ENCODE measurements at regions not wholly inside any gene's neighbourhood (a gene's known extent, or its start where the extent isn't known, plus 50 kb on each side); places are given as distances from the start of the nearest gene placed in this dataset.

- TF ChIP-seq, protein P1, sequence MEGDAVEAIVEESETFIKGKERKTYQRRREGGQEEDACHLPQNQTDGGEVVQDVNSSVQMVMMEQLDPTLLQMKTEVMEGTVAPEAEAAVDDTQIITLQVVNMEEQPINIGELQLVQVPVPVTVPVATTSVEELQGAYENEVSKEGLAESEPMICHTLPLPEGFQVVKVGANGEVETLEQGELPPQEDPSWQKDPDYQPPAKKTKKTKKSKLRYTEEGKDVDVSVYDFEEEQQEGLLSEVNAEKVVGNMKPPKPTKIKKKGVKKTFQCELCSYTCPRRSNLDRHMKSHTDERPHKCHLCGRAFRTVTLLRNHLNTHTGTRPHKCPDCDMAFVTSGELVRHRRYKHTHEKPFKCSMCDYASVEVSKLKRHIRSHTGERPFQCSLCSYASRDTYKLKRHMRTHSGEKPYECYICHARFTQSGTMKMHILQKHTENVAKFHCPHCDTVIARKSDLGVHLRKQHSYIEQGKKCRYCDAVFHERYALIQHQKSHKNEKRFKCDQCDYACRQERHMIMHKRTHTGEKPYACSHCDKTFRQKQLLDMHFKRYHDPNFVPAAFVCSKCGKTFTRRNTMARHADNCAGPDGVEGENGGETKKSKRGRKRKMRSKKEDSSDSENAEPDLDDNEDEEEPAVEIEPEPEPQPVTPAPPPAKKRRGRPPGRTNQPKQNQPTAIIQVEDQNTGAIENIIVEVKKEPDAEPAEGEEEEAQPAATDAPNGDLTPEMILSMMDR (conservative IDR thresholded peaks at IDR 0.05 in 1 of 2, IDR thresholded peaks at IDR 0.05 in 1 of 2; ENCODE audit: extremely low read depth in 1 of 2, insufficient read depth in 1 of 2, low read depth in 1 of 2, low read length in 2 of 2) = no peak
- TF ChIP-seq EZH2 (IDR thresholded peaks at IDR 0.05; ENCODE audit: borderline replicate concordance, low read length) = no peak
Measured at GRCh38 chr10:21280037-21280436, 245.4 kb downstream of the SKIDA1 start.

All from mammary epithelial cell (primary cell).